MM.1S (cell line): ENCODE measurements at regions not wholly inside any gene's neighbourhood (a gene's known extent, or its start where the extent isn't known, plus 50 kb on each side); places are given as distances from the start of the nearest gene placed in this dataset.

ENCODE experiments used
- DNase-seq: peaks from one replicate; pipeline ENCODE4 v3.0.0-alpha.2; 2015
- H2AFZ ChIP-seq: fragments of 300-600 bp; sonication (generic); 2 replicates; pipeline ENCODE4 v1.6.0; 2016; ENCODE audit warnings: antibody characterized with exemption, low read length
- H3F3A ChIP-seq: fragments of 300-600 bp; sonication (generic); 2 replicates; pipeline ENCODE4 v1.6.1; 2016; ENCODE audit warnings: mild to moderate bottlenecking, antibody characterized with exemption, low read length, moderate library complexity, mixed read lengths; ENCODE audit not compliant: insufficient read depth
- H3K27ac ChIP-seq: fragments of 300-600 bp; sonication (generic); 2 replicates; pipeline ENCODE4 v1.5.1; 2016; ENCODE audit warnings: mild to moderate bottlenecking, low read length
- H3K27me3 ChIP-seq: fragments of 300-600 bp; sonication (generic); replicated peaks from 2 replicates; pipeline ENCODE4 v1.6.0; 2016; ENCODE audit warnings: low read length; ENCODE audit not compliant: insufficient read depth
- H3K36me3 ChIP-seq: fragments of 300-600 bp; sonication (generic); replicated peaks from 2 replicates; pipeline ENCODE4 v1.6.1; 2016; ENCODE audit warnings: mild to moderate bottlenecking, low read length, mixed read lengths; ENCODE audit not compliant: insufficient read depth
- H3K4me1 ChIP-seq: fragments of 300-600 bp; sonication (generic); 2 replicates; pipeline ENCODE4 v1.6.1; 2016; ENCODE audit warnings: low read length, mixed read lengths
- H3K4me2 ChIP-seq: fragments of 300-600 bp; sonication (generic); 2 replicates; pipeline ENCODE4 v1.6.0; 2016; ENCODE audit warnings: low read depth, low read length
- H3K4me3 ChIP-seq: fragments of 300-600 bp; sonication (generic); 2 replicates; pipeline ENCODE4 v1.5.1; 2016; ENCODE audit warnings: low read length, mixed read lengths
- H3K79me2 ChIP-seq: fragments of 300-600 bp; sonication (generic); 2 replicates; pipeline ENCODE4 v1.6.1; 2016; ENCODE audit warnings: mixed run types, low read length, mixed read lengths
- H3K9ac ChIP-seq: fragments of 300-600 bp; sonication (generic); 2 replicates; pipeline ENCODE4 v1.6.1; 2016; ENCODE audit warnings: low read length, mixed read lengths
- H3K9me2 ChIP-seq: fragments of 300-600 bp; sonication (generic); replicated peaks from 2 replicates; pipeline ENCODE4 v1.6.1; 2016; ENCODE audit warnings: mild to moderate bottlenecking, low read length, mixed read lengths; ENCODE audit not compliant: insufficient read depth
- H3K9me3 ChIP-seq: fragments of 300-600 bp; sonication (generic); replicated peaks from 2 replicates; pipeline ENCODE4 v1.6.1; 2016; ENCODE audit warnings: mild to moderate bottlenecking, low read length, mixed read lengths; ENCODE audit not compliant: insufficient read depth
- H4K20me1 ChIP-seq: fragments of 300-600 bp; sonication (generic); 2 replicates; pipeline ENCODE4 v1.6.1; 2016; ENCODE audit warnings: mild to moderate bottlenecking, low read length, moderate library complexity, mixed read lengths; ENCODE audit not compliant: insufficient read depth
- EZH2 ChIP-seq: fragments of 300-600 bp; sonication (generic); optimal IDR thresholded peaks from 2 replicates; pipeline ENCODE3; 2017; ENCODE audit warnings: low read depth, mild to moderate bottlenecking, antibody characterized with exemption, low read length, mixed read lengths
- EZH2phosphoT487 ChIP-seq: fragments of 300-600 bp; sonication (generic); IDR thresholded peaks from 2 replicates; pipeline ENCODE4 v1.6.1; 2018; ENCODE audit warnings: antibody characterized with exemption, low read length
- TF ChIP-seq, protein P1 (sequence below): fragments of 300-600 bp; sonication (generic); IDR thresholded peaks from 2 replicates; pipeline ENCODE4 v1.5.1; 2016; ENCODE audit warnings: antibody characterized with exemption, low read length, mixed read lengths

DNA sequence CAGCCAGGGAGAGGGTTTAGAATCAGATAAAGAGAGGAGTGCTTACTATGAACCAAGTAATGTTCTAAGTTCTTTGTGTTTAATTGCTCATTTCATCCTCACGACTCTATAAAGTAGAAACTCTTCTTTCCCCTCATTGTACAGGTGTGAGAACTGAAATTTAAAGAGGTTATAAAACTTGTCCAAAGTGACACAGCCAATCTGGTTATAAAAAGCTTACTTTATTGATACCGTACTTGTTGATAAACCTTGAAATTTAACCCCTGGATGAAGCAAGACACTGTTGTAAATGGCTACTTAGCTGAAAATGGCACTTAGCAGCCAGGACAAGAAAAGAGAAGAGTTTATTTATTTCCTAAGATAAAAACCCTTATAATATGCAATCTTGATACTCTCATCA, 702.4 kb downstream of the KCTD16 start:
- no peaks in the 10 kb centered on the region for H3K27me3 ChIP-seq
- H3K9me2 ChIP-seq = no peaks in the 10 kb centered on the region
- H3K9ac ChIP-seq = no peak overlapping the region
- H3K79me2 ChIP-seq = no peaks in the 10 kb centered on the region
- no peaks in the 10 kb centered on the region for H3K4me1 ChIP-seq
- no peak overlapping the region for H3K27ac ChIP-seq
- no peak for DNase-seq
- H3F3A ChIP-seq = no peaks in the 10 kb centered on the region
- H3K36me3 ChIP-seq = no peaks in the 10 kb centered on the region
- no peak for TF ChIP-seq EZH2phosphoT487
- TF ChIP-seq EZH2 = no peak
- TF ChIP-seq, protein P1, sequence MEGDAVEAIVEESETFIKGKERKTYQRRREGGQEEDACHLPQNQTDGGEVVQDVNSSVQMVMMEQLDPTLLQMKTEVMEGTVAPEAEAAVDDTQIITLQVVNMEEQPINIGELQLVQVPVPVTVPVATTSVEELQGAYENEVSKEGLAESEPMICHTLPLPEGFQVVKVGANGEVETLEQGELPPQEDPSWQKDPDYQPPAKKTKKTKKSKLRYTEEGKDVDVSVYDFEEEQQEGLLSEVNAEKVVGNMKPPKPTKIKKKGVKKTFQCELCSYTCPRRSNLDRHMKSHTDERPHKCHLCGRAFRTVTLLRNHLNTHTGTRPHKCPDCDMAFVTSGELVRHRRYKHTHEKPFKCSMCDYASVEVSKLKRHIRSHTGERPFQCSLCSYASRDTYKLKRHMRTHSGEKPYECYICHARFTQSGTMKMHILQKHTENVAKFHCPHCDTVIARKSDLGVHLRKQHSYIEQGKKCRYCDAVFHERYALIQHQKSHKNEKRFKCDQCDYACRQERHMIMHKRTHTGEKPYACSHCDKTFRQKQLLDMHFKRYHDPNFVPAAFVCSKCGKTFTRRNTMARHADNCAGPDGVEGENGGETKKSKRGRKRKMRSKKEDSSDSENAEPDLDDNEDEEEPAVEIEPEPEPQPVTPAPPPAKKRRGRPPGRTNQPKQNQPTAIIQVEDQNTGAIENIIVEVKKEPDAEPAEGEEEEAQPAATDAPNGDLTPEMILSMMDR = no peak
- H3K9me3 ChIP-seq = no peaks in the 10 kb centered on the region
- no peak overlapping the region for H3K4me2 ChIP-seq
- H2AFZ ChIP-seq = no peak overlapping the region
- H3K4me3 ChIP-seq = no peak overlapping the region
- no peaks in the 10 kb centered on the region for H4K20me1 ChIP-seq

DNA sequence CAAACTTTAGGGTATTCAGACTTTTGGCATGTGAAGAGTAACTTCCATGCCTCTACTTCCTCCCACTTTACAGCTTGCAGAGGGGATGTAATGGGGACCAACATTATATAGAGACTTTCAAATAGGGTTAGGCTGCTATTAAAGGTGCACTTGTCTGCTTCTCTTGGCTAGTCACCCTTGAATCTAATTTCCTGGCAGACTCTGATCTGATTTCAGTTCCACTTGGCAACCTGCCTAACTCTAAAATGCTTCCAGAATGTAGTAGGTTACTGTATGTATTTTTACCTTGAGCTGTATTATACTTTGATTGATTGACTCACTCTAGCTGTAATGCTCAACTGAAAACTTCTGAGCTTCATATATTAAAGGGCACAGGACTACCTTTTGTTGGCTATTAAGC, 693.4 kb downstream of the KCTD16 start:
- Histone ChIP-seq H3K4me2 (no peak overlapping the region), H3F3A (no peaks in the 10 kb centered on the region), H3K4me3 (no peak overlapping the region), H3K9ac (no peak overlapping the region), H2AFZ (no peak overlapping the region), H3K9me2 (no peaks in the 10 kb centered on the region), H3K36me3 (no peaks in the 10 kb centered on the region), H3K27ac (no peak overlapping the region), H3K79me2 (no peaks in the 10 kb centered on the region), H3K27me3 (no peaks in the 10 kb centered on the region), H3K4me1 (no peaks in the 10 kb centered on the region), H4K20me1 (no peaks in the 10 kb centered on the region), H3K9me3 (no peaks in the 10 kb centered on the region)
- no peak for DNase-seq
- TF ChIP-seq EZH2phosphoT487 = no peak
- no peak for TF ChIP-seq EZH2
- TF ChIP-seq, protein P1 = no peak

DNA sequence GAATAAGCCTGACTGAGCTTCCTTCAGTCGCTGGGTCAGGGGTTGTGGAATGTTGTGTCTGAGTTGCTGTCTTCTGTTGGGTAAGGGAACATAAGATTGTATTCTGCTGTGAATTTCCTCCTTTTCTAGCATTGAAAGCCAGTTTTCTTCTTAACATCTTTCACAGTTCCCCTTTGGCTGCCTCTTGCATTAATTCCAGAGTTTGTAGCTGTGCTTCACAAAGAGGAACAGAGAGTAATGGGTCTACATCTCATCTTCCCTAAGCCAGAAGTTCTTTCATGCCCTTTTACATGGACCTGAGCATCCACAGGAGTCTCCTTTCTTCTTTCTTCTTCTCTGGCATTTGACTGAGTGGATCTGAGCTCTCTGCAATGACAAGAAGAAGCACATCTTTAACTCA, 686.8 kb downstream of the KCTD16 start:
- H3K4me2 ChIP-seq = no peak overlapping the region
- no peak for DNase-seq
- H3F3A ChIP-seq = no peaks in the 10 kb centered on the region
- no peak overlapping the region for H3K27ac ChIP-seq
- H3K9me3 ChIP-seq = no peaks in the 10 kb centered on the region
- H3K9me2 ChIP-seq = no peaks in the 10 kb centered on the region
- TF ChIP-seq, protein P1 = no peak
- TF ChIP-seq EZH2phosphoT487 = no peak
- TF ChIP-seq EZH2 = no peak
- H3K9ac ChIP-seq = no peak overlapping the region
- no peaks in the 10 kb centered on the region for H4K20me1 ChIP-seq
- H3K79me2 ChIP-seq = no peaks in the 10 kb centered on the region
- no peaks in the 10 kb centered on the region for H3K36me3 ChIP-seq
- no peak overlapping the region for H3K4me3 ChIP-seq
- H3K27me3 ChIP-seq = no peaks in the 10 kb centered on the region
- H2AFZ ChIP-seq = no peak overlapping the region
- no peaks in the 10 kb centered on the region for H3K4me1 ChIP-seq
